HG03025 (cell line): ENCODE measurements at regions not wholly inside any gene's neighbourhood (a gene's known extent, or its start where the extent isn't known, plus 50 kb on each side); places are given as distances from the start of the nearest gene placed in this dataset.

Experiments
- ATAC-seq: cut with Tn5 transposase; IDR thresholded peaks from one replicate; pipeline ENCODE4 v1.9.1; 2021; ENCODE audit warnings: mild to moderate bottlenecking, moderate library complexity; ENCODE audit not compliant: unreplicated experiment, low FRiP score

- no peak for ATAC-seq
Measured at GRCh38 chr3:18837137-18837755, 311.1 kb upstream of the KCNH8 start.

DNA sequence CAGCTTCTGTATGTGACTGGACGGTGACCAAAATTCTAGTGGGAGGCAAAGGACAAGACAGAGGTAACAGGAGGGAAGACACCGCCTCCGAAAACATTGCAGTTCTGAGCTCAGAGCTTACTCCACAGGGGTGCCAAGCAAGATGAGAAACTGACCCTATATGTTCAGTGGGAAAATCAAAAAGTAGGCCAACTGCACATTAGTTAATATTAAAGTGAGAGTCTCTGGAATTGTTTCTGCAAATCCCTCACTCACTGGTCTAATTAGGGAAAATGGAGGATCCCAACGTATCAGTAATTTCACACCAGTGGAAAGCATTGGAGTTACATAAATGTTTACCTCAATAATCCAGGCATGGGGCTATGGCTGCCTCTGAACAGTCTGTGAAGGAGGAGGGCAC lies 313.3 kb upstream of the KCNH8 start:
- no peak for ATAC-seq

- no peak for ATAC-seq
Measured at GRCh38 chr3:18830087-18830486, 318.2 kb upstream of the KCNH8 start.

GRCh38 chr3:18828637-18829036 lies 319.7 kb upstream of the KCNH8 start:
- no peak for ATAC-seq

DNA sequence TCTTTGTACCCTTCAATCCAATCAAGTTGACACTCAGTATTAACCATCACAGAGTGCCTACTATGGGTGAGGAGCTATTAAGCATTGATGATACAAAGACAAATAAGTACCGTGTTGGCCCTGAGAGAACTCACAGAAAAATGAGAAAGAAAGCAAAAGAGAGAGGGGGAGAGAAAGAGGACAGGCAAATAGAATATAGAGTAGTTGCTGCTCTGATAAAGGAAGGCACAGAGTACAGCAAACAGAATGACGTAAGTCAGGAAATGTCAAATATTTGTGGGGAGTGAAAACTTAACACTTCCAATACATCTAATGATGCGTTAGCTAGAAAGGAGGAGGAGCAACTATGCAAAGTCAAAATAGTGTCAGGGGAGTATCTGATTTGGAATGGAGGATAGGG lies 320.6 kb upstream of the KCNH8 start:
- ATAC-seq = no peak

- no peak for ATAC-seq
Measured at GRCh38 chr3:18825665-18826064, 322.6 kb upstream of the KCNH8 start.

DNA sequence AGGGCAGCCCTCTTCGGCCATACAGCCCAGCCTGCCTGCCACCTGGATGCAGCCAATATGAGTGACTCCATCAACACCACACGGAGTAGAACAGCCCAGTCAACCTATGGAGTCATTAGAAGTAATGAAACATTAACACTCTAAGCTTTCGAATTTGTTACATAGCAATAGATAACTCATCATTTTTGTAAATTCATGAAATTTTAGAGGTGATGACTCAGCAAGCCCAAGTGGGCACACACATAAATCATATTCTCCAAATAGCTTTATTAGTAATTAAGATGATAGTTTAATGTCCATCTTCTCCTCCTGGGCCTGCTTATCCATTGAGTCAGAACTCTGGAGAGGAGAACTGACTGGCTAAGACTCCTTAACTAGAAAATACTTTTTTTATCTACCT lies 335.0 kb upstream of the KCNH8 start:
- no peak for ATAC-seq

DNA sequence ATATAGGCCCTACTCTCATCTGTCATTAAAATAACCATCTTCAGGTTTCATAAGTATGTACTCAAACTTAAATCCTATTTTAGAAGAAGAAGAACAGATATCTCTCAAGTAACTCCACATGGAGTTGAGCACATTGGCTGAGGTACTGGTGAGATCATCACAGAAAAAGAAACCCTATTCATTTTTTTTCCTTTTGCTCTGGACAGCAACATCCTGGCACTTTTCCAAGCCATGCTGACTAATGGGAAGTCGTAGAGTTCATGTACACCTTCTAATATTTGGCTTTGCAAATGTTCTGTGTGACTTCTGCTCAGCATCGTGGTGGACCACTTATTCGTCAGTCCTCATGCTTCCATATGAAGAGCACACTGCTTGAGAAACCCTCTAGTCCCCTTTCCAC lies 336.0 kb upstream of the KCNH8 start:
- ATAC-seq = no peak

DNA sequence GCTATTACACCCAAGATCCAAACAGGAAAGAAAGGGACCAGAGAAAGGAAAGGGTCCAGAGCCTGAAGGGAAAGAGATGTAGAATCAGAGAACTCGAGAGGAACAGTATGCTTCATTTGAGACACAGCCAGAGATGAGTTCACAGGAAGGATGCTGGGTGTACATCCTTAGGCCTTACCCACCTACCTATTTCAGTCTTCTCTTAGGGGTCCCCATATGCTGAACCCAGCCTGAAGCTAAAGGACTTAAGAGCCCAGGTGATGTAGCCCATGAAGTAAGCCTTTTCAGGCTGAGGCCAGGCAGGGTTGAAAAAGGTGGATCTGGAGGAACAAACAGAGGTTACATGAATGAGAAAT lies 338.0 kb upstream of the KCNH8 start:
- no peak for ATAC-seq

DNA sequence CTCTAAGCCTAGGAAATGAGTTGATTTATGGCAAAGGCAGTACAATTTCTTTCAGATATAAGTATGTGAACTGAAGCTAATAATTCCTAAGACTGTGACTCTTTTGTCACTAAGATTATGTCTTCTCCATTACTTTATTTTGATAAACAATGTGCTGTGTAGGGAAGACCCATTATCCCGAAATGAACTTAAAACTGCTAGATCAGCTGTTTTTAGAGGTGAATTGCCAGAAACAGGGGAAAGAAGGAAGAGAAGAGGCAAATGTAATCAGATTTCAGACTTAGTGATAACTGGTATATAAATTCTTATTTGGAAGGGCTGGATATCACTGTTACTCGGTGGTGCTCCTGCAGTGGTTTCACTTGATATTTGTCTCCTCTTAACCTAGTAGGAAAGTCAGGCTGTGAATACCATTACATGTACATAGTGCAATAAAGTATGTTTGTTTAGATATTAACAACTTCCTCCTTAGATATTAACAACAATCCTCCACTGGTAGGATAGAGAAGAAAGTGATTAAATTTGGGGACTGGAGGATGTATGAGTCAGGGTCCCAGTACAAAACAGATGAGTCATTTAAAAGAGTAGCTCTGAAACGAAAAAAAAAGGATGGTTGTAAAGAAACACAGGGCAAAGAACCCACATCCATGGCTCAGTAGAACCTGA lies 338.5 kb upstream of the KCNH8 start:
- ATAC-seq = no peak

DNA sequence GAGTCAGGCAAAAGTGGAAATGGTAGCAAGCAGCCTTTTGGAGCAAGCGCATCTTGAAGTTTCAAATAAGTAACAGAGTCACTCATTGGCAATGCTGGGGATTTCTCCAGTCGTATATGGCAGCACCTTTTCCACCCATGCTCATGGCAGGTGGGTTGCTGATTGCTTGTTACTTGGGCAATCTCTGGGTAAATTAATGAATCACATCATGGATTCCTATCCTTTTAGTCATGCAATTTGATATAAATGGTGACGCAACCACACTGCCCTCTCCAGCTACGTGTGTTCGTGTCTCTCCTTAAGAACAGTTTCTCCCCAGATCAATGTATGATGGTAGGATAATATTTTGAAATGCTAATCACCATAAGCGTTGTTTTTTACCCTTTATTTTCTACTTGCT lies 339.9 kb upstream of the KCNH8 start:
- ATAC-seq = no peak

DNA sequence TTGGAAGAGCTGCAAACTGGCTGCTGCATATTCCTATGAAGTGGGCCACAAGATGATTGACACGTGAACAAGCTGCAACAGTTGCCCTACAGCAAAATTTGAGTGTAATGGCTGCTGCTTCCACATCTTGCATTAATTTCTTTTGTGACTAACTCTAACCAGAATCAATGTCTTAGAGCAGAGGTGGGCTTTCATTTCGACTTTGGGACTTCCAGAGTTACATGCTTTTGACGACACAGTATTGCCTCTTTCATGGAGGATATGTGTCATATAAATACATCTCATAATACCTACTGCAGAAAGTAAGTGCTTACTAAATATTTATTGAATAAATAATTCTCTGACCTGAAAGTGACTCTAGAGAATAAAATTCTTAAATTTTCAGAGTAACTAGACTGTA lies 340.7 kb upstream of the KCNH8 start:
- no peak for ATAC-seq

DNA sequence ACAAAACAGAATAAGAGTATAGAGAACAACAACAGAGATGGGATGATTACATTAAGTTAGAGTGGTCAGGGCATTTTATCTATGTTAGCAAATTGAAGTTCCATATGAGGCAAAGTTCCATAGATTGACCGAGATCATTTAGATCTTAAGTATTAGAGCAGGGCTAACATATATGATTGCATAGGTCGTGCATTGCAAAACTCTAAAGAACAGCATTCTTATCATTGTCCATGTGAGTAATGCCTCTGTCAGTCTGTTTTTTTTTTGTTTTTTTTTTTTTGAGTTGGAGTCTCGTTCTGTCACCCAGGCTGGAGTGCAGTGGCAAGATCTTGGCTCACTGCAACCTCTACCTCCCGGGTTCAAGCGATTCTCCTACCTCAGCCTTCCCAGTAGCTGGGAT lies 341.7 kb upstream of the KCNH8 start:
- no peak for ATAC-seq

GRCh38 chr3:18797378-18797777 lies 350.9 kb upstream of the KCNH8 start:
- no peak for ATAC-seq

DNA sequence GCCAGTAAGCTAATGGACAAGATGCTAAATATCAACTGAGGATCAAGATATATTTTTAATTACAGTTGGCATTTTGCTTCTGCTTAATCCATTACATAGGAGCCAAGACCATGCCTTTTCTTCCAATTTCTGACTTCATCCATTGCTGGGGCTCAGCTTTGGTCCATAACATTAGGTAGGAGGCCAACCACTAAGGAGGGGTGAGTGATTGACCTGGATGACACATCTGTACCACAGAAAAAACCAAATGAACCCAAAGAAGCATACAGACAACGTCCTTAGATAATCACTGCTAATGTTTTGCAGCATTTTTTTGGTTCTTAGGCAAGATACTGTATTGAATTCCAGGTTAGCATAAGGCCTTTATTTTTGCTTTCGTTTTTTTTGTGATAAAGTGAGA lies 353.2 kb upstream of the KCNH8 start:
- no peak for ATAC-seq

GRCh38 chr3:18791752-18792151 lies 356.6 kb upstream of the KCNH8 start:
- ATAC-seq = no peak

GRCh38 chr3:18791182-18791581 lies 357.1 kb upstream of the KCNH8 start:
- no peak for ATAC-seq

GRCh38 chr3:18790384-18790783 lies 357.9 kb upstream of the KCNH8 start:
- no peak for ATAC-seq

- no peak for ATAC-seq
Measured at GRCh38 chr3:18789734-18790133, 358.6 kb upstream of the KCNH8 start.

- ATAC-seq = no peak
Measured at GRCh38 chr3:18787441-18787840, 360.9 kb upstream of the KCNH8 start.

DNA sequence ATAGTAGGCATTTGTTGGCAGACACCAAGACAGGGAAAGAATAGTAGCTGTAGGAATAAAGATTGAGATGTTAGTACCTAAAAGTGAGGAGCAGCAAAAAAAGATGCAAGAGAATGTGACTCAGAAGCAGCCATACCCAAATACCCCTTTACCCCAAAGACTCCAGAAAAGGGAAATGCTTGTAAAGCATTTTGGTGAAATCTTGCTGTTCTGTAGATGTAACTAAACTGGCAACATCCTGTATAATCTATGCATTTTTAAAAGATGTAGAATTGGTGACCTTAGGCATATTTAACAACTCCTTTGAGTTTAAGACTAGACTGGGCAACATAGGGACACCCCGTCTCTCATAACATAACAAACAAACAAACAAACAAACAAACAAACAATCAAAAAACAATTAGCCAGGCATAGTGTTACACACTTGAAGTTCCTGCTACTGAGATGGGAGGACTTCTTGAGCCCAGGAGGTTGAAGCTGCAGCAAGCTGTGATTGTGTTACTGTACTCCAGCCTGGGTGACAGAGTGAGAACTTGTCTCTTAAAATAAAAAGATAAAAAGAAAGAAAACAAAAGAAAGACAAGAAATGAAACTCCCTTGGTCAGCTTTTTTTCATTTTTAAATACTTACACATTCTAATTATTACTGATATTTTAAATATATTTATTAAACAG lies 361.5 kb upstream of the KCNH8 start:
- no peak for ATAC-seq

DNA sequence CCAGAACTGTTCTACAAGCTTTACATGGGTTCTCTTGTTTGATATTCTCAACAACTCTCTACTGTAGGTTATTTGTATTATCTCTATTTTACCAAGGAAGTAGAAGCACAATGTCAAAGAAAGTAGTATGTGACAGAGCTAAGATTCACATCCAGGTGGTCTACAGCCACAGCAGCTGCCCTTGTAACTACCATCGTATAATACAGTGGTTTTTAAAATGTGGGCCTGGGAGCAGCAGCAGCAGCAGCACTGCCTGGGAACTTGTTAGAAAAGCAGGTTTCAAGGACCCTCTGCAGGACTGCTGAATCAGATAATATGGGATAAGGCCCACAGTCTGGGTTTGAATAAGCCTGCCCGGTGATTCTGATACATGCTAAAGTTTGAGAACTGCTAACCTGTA lies 357.1 kb upstream of the SATB1 start:
- no peak for ATAC-seq
